H1 (cell line): ENCODE measurements at regions not wholly inside any gene's neighbourhood (a gene's known extent, or its start where the extent isn't known, plus 50 kb on each side); places are given as distances from the start of the nearest gene placed in this dataset.

Experiments used
- CTCF ChIA-PET: fragments of 300-600 bp; sonication (Branson Sonifier 250); formaldehyde crosslinking; loops from one replicate; lab custom pipeline; 2021; ENCODE audit not compliant: partially characterized antibody; lab: Charles Lee
- POLR2A ChIA-PET: fragments of 300-600 bp; sonication (Branson Sonifier 250); formaldehyde crosslinking; loops from one replicate; lab custom pipeline; 2021; ENCODE audit warnings: inconsistent platforms; ENCODE audit not compliant: partially characterized antibody; lab: Charles Lee
- DNase-seq, 2 experiments: peaks; one replicate each; pipeline versions ENCODE4 v3.0.0 to v3.0.0-alpha.2; 2010 to 2022; ENCODE audit warnings: low spot score in 2 of 2, low read depth in 1 of 2, mixed read lengths in 1 of 2
- FAIRE-seq: peaks from 2 replicates; lab custom pipeline; 2011; peaks lifted over from hg19 to GRCh38; lab: Jason Lieb, UNC
- H2AFZ ChIP-seq: 2 replicates; pipeline ENCODE4 v1.8.1; 2012; ENCODE audit warnings: low read length, inconsistent platforms
- H2AK5ac ChIP-seq: 2 replicates; pipeline ENCODE4 v1.6.1; 2013; ENCODE audit warnings: low read depth, low read length
- H2BK120ac ChIP-seq: replicated peaks from 2 replicates; pipeline ENCODE3; 2013; ENCODE audit warnings: low read depth, low read length, inconsistent platforms
- H2BK12ac ChIP-seq: 2 replicates; pipeline ENCODE4 v1.6.1; 2013; ENCODE audit warnings: low read depth, low read length
- H2BK15ac ChIP-seq: 2 replicates; pipeline ENCODE4 v1.6.1; 2013; ENCODE audit warnings: low read length
- H2BK20ac ChIP-seq: 2 replicates; pipeline ENCODE4 v1.6.1; 2013; ENCODE audit warnings: low read length
- H2BK5ac ChIP-seq: 2 replicates; pipeline ENCODE4 v1.6.1; 2013; ENCODE audit warnings: low read depth, low read length
- H3K14ac ChIP-seq: 2 replicates; pipeline ENCODE4 v1.6.1; 2013; ENCODE audit warnings: inconsistent platforms; ENCODE audit not compliant: insufficient read length
- H3K18ac ChIP-seq: 2 replicates; pipeline ENCODE4 v1.6.1; 2013; ENCODE audit warnings: low read length; ENCODE audit errors: extremely low read depth
- H3K23ac ChIP-seq: 2 replicates; pipeline ENCODE4 v1.6.1; 2013; ENCODE audit warnings: inconsistent platforms; ENCODE audit not compliant: insufficient read length
- H3K23me2 ChIP-seq: 2 replicates; pipeline ENCODE4 v1.6.1; 2013; ENCODE audit warnings: low read depth, low read length
- H3K27ac ChIP-seq: 2 replicates; pipeline ENCODE4 v1.6.1; 2011; ENCODE audit warnings: low read depth, low read length, inconsistent platforms
- H3K27me3 ChIP-seq, 4 experiments: replicated peaks in 1 of 4; 1 replicate in 1 of 4; 2 replicates in 3 of 4; pipeline versions ENCODE4 v1.6.1 to v1.8.1; 2011 to 2013; ENCODE audit warnings: low read length in 3 of 4, mild to moderate bottlenecking in 3 of 4, inconsistent platforms in 2 of 4, mixed read lengths in 2 of 4, moderate library complexity in 1 of 4; ENCODE audit not compliant: control insufficient read depth in 3 of 4, insufficient read depth in 3 of 4; ENCODE audit errors: extremely low read depth in 1 of 4
- H3K36me3 ChIP-seq, 4 experiments: 2 replicates each; pipeline versions ENCODE4 v1.6.1 to v1.8.1; 2011 to 2013; ENCODE audit warnings: mild to moderate bottlenecking in 4 of 4, low read length in 3 of 4, moderate library complexity in 2 of 4, control low read depth in 1 of 4, inconsistent platforms in 1 of 4; ENCODE audit not compliant: insufficient read depth in 4 of 4, control insufficient read depth in 2 of 4
- H3K4ac ChIP-seq: replicated peaks from 2 replicates; pipeline ENCODE3; 2013; ENCODE audit warnings: low read length, low read depth, mixed read lengths, inconsistent platforms; ENCODE audit not compliant: insufficient read length
- H3K4me1 ChIP-seq, 4 experiments: replicated peaks in 1 of 4; 1 replicate in 1 of 4; 2 replicates in 3 of 4; pipeline versions ENCODE4 v1.6.1 to v1.8.1; 2011 to 2013; ENCODE audit warnings: low read length in 3 of 4, inconsistent platforms in 2 of 4, mixed read lengths in 1 of 4; ENCODE audit not compliant: insufficient read depth in 4 of 4, control insufficient read depth in 3 of 4
- H3K4me2 ChIP-seq, 2 experiments: 2 replicates each; pipeline versions ENCODE4 v1.6.1 to v1.8.1; 2011 to 2013; ENCODE audit warnings: low read depth in 2 of 2, low read length in 2 of 2, control low read depth in 1 of 2, inconsistent platforms in 1 of 2, mild to moderate bottlenecking in 1 of 2; ENCODE audit not compliant: insufficient read depth in 1 of 2
- H3K4me3 ChIP-seq, 4 experiments: fragments of 200-600, 300-600 bp in 1 of 4; sonication (generic), shearing (Covaris generic), sonication (Bioruptor Twin) in 1 of 4; 2 replicates each; pipeline versions ENCODE4 v1.5.1 to v1.8.1; 2011 to 2016; ENCODE audit warnings: low read length in 4 of 4, low read depth in 3 of 4, control low read depth in 2 of 4, inconsistent platforms in 2 of 4, mild to moderate bottlenecking in 2 of 4, mixed read lengths in 1 of 4, moderate library complexity in 1 of 4; ENCODE audit not compliant: insufficient read depth in 2 of 4; ENCODE audit errors: extremely low read depth in 1 of 4
- H3K56ac ChIP-seq: replicated peaks from 2 replicates; pipeline ENCODE3; 2013; ENCODE audit warnings: low read depth, mild to moderate bottlenecking, mixed read lengths, low read length, inconsistent platforms; ENCODE audit not compliant: insufficient read length
- H3K79me1 ChIP-seq: 2 replicates; pipeline ENCODE4 v1.6.1; 2013; ENCODE audit warnings: low read depth, low read length, control low read depth
- H3K79me2 ChIP-seq, 2 experiments: 2 replicates each; pipeline versions ENCODE4 v1.6.1 to v1.8.1; 2012 to 2013; ENCODE audit warnings: low read length in 2 of 2, mild to moderate bottlenecking in 2 of 2, inconsistent platforms in 1 of 2; ENCODE audit not compliant: insufficient read depth in 2 of 2, control insufficient read depth in 1 of 2
- H3K9ac ChIP-seq, 4 experiments: replicated peaks in 1 of 4; 1 replicate in 1 of 4; 2 replicates in 3 of 4; pipeline versions ENCODE4 v1.6.1 to v1.8.1; 2011 to 2013; ENCODE audit warnings: low read depth in 3 of 4, low read length in 3 of 4, control low read depth in 2 of 4, mild to moderate bottlenecking in 2 of 4, moderate library complexity in 2 of 4, inconsistent platforms in 1 of 4; ENCODE audit errors: extremely low read depth in 1 of 4
- H3K9me3 ChIP-seq, 2 experiments: 2 replicates each; pipeline versions ENCODE4 v1.6.1 to v1.8.1; 2012 to 2013; ENCODE audit warnings: mild to moderate bottlenecking in 2 of 2, moderate library complexity in 2 of 2, control low read depth in 1 of 2, inconsistent platforms in 1 of 2, low read depth in 1 of 2, low read length in 1 of 2, mixed read lengths in 1 of 2; ENCODE audit not compliant: insufficient read depth in 2 of 2
- H4K20me1 ChIP-seq, 2 experiments: replicated peaks in 1 of 2; 2 replicates each; pipeline versions ENCODE3 to v1.8.1; 2011 to 2013; ENCODE audit warnings: inconsistent platforms in 2 of 2, low read length in 2 of 2, mild to moderate bottlenecking in 1 of 2; ENCODE audit not compliant: insufficient read depth in 2 of 2, control insufficient read depth in 1 of 2
- H4K5ac ChIP-seq: 2 replicates; pipeline ENCODE4 v1.6.1; 2013; ENCODE audit warnings: low read length, low read depth, mixed read lengths, inconsistent platforms; ENCODE audit not compliant: insufficient read length
- H4K8ac ChIP-seq: 2 replicates; pipeline ENCODE4 v1.8.0; 2013; ENCODE audit warnings: mild to moderate bottlenecking, moderate library complexity, low read length, inconsistent platforms; ENCODE audit not compliant: insufficient read depth; ENCODE audit errors: extremely low read depth
- H4K91ac ChIP-seq: replicated peaks from 2 replicates; pipeline ENCODE3; 2013; ENCODE audit warnings: low read length, mixed read lengths, inconsistent platforms; ENCODE audit not compliant: insufficient read length
- CHD1 ChIP-seq: IDR thresholded peaks from 2 replicates; pipeline ENCODE4 v1.6.1; 2012; ENCODE audit warnings: low read depth, low read length, improper control_type of control experiment
- HDAC6 ChIP-seq: IDR thresholded peaks from one replicate; pipeline ENCODE4 v1.7.1; 2012; ENCODE audit warnings: low read depth, mild to moderate bottlenecking, inconsistent platforms, low read length, moderate library complexity
- POU5F1 ChIP-seq: IDR thresholded peaks from 2 replicates; pipeline ENCODE4 v1.6.1; 2011; ENCODE audit warnings: low read depth, mild to moderate bottlenecking, low read length, moderate library complexity
- SIRT6 ChIP-seq: IDR thresholded peaks from one replicate; pipeline ENCODE4 v1.7.1; 2012; ENCODE audit warnings: low read length, inconsistent platforms
- WGBS, 2 experiments: shearing (Covaris generic) in 1 of 2; methylation state at CpG; one replicate each; pipeline versions ENCODE4 v1.1.6 to v1.1.7; 2013 to 2015; ENCODE audit warnings: low lambda C conversion rate in 2 of 2, mixed read lengths in 2 of 2, inconsistent platforms in 1 of 2, low coverage in 1 of 2, missing lambda C conversion rate in 1 of 2; ENCODE audit not compliant: insufficient replicate concordance in 2 of 2, insufficient coverage in 1 of 2, insufficient read length in 1 of 2; ENCODE audit errors: extremely low coverage in 1 of 2, missing lambda C conversion rate in 1 of 2; 5-methylcytosine and 5-hydroxymethylcytosine counted together

DNA sequence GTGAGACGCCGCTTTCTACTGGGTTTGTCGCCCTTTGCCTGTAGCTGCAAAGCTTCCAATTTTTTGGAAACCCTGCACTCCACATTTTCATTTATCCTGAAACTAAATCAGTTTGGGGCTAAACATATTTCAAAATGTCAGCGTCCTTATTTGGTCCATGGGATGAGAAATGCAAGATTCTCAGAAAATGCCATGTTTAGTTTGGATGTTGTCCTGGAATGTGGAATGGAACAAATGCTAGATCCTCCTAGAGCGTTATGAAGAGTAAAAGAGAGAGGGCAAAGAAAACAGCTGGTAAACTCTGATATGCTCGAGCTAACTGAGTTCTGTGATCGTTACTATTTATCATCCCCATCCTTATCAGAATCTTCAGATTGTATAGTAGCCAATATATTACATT, 236.9 kb downstream of the KLF6 start:
- no peaks in the 10 kb centered on the region for H3K79me2 ChIP-seq
- H2BK120ac ChIP-seq: no peak overlapping the region
- H3K27ac ChIP-seq: no peak overlapping the region
- H2BK12ac ChIP-seq: no peak overlapping the region
- DNase-seq: no peak
- H2BK20ac ChIP-seq: no peak overlapping the region
- H3K79me1 ChIP-seq: no peaks in the 10 kb centered on the region
- H4K5ac ChIP-seq: no peak overlapping the region
- H3K9me3 ChIP-seq: no peaks in the 10 kb centered on the region
- H3K23me2 ChIP-seq: no peaks in the 10 kb centered on the region; the same call in 1 of the 2 replicates
- H4K20me1 ChIP-seq: no peaks in the 10 kb centered on the region
- CTCF ChIA-PET: interaction anchor here (0.5 kb wide), 1 partner anchor 353 kb away, joined by 3 read pairs; no protein-coding TSS in a partner anchor
- H2AK5ac ChIP-seq: no peak overlapping the region
- no peak overlapping the region for H4K8ac ChIP-seq
- no peak overlapping the region for H3K9ac ChIP-seq
- H3K4ac ChIP-seq: no peak overlapping the region
- no peak overlapping the region for H2BK5ac ChIP-seq
- H3K4me1 ChIP-seq: no peaks in the 10 kb centered on the region
- no peak overlapping the region for H3K14ac ChIP-seq
- POLR2A ChIA-PET: no interaction called here
- H3K23ac ChIP-seq: no peak overlapping the region
- no peaks in the 10 kb centered on the region for H3K36me3 ChIP-seq
- no peak overlapping the region for H3K56ac ChIP-seq
- no peak overlapping the region for H2AFZ ChIP-seq
- H4K91ac ChIP-seq: no peak overlapping the region
- no peak overlapping the region for H3K4me3 ChIP-seq
- no peak overlapping the region for H2BK15ac ChIP-seq
- no peaks in the 10 kb centered on the region for H3K27me3 ChIP-seq
- no peak for FAIRE-seq
- no peak overlapping the region for H3K4me2 ChIP-seq
- no peak overlapping the region for H3K18ac ChIP-seq
- 95% methylated on average over 7 of the region's 7 CpGs; no CpG with 5 or more reads in 1 of the 2 experiments for WGBS, 2 experiments
- no peak for TF ChIP-seq HDAC6
- TF ChIP-seq POU5F1: no peak
- no peak for TF ChIP-seq SIRT6
- TF ChIP-seq CHD1: no peak
